HEK293 (cell line): ENCODE measurements at regions not wholly inside any gene's neighbourhood (a gene's known extent, or its start where the extent isn't known, plus 50 kb on each side); places are given as distances from the start of the nearest gene placed in this dataset.

Experiments
- MYNN ChIP-seq: fragments of 450-650 bp; formaldehyde crosslinking; IDR thresholded peaks from 2 replicates; pipeline ENCODE4 v1.5.1; 2016; ENCODE audit warnings: missing biosample characterization, missing genetic modification characterization, borderline replicate concordance
- SP3 ChIP-seq: fragments of 450-650 bp; formaldehyde crosslinking; IDR thresholded peaks from 2 replicates; pipeline ENCODE4 v1.5.1; 2016; ENCODE audit warnings: missing biosample characterization, missing genetic modification characterization
- ZNF140 ChIP-seq: fragments of 450-650 bp; formaldehyde crosslinking; IDR thresholded peaks from 2 replicates; pipeline ENCODE4 v1.5.1; 2016; ENCODE audit warnings: missing biosample characterization, missing genetic modification characterization
- ZNF324 ChIP-seq: fragments of 450-650 bp; formaldehyde crosslinking; IDR thresholded peaks from 2 replicates; pipeline ENCODE4 v1.5.1; 2016; ENCODE audit warnings: missing biosample characterization, missing genetic modification characterization
- ZNF354C ChIP-seq: fragments of 450-650 bp; formaldehyde crosslinking; IDR thresholded peaks from 2 replicates; pipeline ENCODE4 v1.5.1; 2016; ENCODE audit warnings: missing biosample characterization, missing genetic modification characterization, low read depth, borderline replicate concordance
- ZNF776 ChIP-seq: fragments of 450-650 bp; formaldehyde crosslinking; IDR thresholded peaks from 2 replicates; pipeline ENCODE4 v1.5.0; 2017; ENCODE audit warnings: missing biosample characterization, missing genetic modification characterization, borderline replicate concordance
- ZNF830 ChIP-seq: fragments of 450-650 bp; IDR thresholded peaks from 2 replicates; pipeline ENCODE4 v1.5.0; 2018; ENCODE audit warnings: missing biosample characterization, missing genetic modification characterization, low read depth, mild to moderate bottlenecking, moderate library complexity
- ZSCAN23 ChIP-seq: fragments of 450-650 bp; formaldehyde crosslinking; IDR thresholded peaks from 2 replicates; pipeline ENCODE4 v1.5.1; 2016; ENCODE audit warnings: missing biosample characterization, missing genetic modification characterization
- TF ChIP-seq, protein P1 (sequence below): fragments of 450-650 bp; IDR thresholded peaks from 2 replicates; pipeline ENCODE4 v1.5.1; 2018; ENCODE audit warnings: missing biosample characterization, mild to moderate bottlenecking, missing genetic modification characterization
- TF ChIP-seq, protein P2 (sequence below): fragments of 450-650 bp; formaldehyde crosslinking; conservative IDR thresholded peaks from 2 replicates; pipeline ENCODE4 v1.5.1; 2016; ENCODE audit warnings: low read depth, missing biosample characterization, missing genetic modification characterization
- TF ChIP-seq, protein P3 (sequence below): fragments of 450-650 bp; formaldehyde crosslinking; IDR thresholded peaks from 2 replicates; pipeline ENCODE4 v1.5.1; 2016; ENCODE audit warnings: missing biosample characterization, missing genetic modification characterization, low read depth
- TF ChIP-seq, protein P4 (sequence below): fragments of 450-650 bp; formaldehyde crosslinking; IDR thresholded peaks from 2 replicates; pipeline ENCODE4 v1.5.1; 2016; ENCODE audit warnings: missing biosample characterization, missing genetic modification characterization
- TF ChIP-seq, protein P5 (sequence below): fragments of 450-650 bp; formaldehyde crosslinking; IDR thresholded peaks from 2 replicates; pipeline ENCODE4 v1.5.1; 2016; ENCODE audit warnings: missing biosample characterization, missing genetic modification characterization, borderline replicate concordance
- TF ChIP-seq, protein P6 (sequence below): fragments of 450-650 bp; formaldehyde crosslinking; IDR thresholded peaks from 2 replicates; pipeline ENCODE4 v1.5.1; 2016; ENCODE audit warnings: missing biosample characterization, missing genetic modification characterization

DNA sequence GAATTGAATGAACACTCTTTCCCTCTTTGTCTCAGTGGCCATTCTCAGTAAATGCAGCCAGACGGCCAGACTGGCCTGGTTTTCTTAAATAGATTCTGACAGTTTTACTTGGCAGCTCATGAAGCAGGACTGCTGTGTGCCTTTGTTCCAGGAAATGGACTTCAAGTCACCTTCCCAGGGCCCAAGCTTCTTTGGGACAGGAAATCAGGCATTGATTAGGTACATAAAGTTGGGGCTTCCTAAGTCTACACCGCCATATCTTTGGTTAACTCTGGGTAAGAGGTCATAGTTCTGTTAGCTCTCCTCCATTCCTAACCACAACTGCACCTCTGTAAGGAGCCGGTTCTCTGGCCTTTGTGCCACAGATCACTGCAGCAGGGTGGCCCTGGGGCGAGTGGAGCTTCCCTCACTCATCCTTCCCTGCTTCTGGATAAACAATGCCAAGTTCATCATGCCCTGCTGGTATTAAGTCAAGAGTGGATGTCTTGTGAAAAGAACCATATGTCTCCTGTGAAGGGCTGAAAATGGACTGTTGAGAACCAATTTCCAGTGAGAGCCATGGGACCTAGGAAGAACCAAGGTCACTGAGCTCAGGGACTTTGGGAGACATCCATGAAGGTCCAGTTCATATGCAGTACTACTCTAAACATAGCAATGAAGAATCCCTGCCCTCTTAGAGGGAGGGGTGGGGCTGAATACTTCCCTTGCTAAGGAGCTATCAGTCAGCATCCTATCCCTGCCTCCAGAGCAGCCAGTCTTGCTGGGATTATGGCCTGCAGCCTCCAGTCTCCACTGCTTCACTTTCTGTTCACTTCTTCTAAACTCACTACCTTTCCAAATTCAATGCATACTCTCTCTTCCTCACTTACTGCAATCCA, 122.6 kb upstream of the XPO1 start (continued):
- TF ChIP-seq ZSCAN23 (tag by site-specific recombination): no peak
- TF ChIP-seq, protein P1, sequence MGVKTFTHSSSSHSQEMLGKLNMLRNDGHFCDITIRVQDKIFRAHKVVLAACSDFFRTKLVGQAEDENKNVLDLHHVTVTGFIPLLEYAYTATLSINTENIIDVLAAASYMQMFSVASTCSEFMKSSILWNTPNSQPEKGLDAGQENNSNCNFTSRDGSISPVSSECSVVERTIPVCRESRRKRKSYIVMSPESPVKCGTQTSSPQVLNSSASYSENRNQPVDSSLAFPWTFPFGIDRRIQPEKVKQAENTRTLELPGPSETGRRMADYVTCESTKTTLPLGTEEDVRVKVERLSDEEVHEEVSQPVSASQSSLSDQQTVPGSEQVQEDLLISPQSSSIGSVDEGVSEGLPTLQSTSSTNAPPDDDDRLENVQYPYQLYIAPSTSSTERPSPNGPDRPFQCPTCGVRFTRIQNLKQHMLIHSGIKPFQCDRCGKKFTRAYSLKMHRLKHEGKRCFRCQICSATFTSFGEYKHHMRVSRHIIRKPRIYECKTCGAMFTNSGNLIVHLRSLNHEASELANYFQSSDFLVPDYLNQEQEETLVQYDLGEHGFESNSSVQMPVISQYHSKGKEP: no peak
- TF ChIP-seq, protein P2, sequence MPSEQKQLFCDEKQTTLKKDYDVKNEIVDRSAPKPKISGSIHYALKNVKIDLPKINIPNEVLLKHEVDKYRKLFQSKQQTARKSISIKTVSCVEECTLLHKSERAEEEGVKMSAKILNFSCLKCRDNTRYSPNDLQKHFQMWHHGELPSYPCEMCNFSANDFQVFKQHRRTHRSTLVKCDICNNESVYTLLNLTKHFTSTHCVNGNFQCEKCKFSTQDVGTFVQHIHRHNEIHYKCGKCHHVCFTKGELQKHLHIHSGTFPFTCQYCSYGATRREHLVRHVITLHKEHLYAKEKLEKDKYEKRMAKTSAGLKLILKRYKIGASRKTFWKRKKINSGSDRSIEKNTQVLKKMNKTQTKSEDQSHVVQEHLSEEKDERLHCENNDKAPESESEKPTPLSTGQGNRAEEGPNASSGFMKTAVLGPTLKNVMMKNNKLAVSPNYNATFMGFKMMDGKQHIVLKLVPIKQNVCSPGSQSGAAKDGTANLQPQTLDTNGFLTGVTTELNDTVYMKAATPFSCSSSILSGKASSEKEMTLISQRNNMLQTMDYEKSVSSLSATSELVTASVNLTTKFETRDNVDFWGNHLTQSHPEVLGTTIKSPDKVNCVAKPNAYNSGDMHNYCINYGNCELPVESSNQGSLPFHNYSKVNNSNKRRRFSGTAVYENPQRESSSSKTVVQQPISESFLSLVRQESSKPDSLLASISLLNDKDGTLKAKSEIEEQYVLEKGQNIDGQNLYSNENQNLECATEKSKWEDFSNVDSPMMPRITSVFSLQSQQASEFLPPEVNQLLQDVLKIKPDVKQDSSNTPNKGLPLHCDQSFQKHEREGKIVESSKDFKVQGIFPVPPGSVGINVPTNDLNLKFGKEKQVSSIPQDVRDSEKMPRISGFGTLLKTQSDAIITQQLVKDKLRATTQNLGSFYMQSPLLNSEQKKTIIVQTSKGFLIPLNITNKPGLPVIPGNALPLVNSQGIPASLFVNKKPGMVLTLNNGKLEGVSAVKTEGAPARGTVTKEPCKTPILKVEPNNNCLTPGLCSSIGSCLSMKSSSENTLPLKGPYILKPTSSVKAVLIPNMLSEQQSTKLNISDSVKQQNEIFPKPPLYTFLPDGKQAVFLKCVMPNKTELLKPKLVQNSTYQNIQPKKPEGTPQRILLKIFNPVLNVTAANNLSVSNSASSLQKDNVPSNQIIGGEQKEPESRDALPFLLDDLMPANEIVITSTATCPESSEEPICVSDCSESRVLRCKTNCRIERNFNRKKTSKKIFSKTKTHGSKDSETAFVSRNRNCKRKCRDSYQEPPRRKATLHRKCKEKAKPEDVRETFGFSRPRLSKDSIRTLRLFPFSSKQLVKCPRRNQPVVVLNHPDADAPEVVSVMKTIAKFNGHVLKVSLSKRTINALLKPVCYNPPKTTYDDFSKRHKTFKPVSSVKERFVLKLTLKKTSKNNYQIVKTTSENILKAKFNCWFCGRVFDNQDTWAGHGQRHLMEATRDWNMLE (tag by site-specific recombination): no peak
- no peak for TF ChIP-seq SP3 (tag by site-specific recombination)
- TF ChIP-seq, protein P3, sequence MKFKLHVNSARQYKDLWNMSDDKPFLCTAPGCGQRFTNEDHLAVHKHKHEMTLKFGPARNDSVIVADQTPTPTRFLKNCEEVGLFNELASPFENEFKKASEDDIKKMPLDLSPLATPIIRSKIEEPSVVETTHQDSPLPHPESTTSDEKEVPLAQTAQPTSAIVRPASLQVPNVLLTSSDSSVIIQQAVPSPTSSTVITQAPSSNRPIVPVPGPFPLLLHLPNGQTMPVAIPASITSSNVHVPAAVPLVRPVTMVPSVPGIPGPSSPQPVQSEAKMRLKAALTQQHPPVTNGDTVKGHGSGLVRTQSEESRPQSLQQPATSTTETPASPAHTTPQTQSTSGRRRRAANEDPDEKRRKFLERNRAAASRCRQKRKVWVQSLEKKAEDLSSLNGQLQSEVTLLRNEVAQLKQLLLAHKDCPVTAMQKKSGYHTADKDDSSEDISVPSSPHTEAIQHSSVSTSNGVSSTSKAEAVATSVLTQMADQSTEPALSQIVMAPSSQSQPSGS (tag by site-specific recombination): no peak
- no peak for TF ChIP-seq ZNF324
- TF ChIP-seq ZNF830 (tag by site-specific recombination): no peak
- no peak for TF ChIP-seq MYNN (tag by site-specific recombination)
- TF ChIP-seq, protein P4, sequence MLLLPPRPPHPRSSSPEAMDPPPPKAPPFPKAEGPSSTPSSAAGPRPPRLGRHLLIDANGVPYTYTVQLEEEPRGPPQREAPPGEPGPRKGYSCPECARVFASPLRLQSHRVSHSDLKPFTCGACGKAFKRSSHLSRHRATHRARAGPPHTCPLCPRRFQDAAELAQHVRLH: no peak
- no peak for TF ChIP-seq ZNF776 (tag by site-specific recombination)
- TF ChIP-seq ZNF354C (tag by site-specific recombination): no peak
- TF ChIP-seq ZNF140 (tag by site-specific recombination): no peak
- TF ChIP-seq, protein P5, sequence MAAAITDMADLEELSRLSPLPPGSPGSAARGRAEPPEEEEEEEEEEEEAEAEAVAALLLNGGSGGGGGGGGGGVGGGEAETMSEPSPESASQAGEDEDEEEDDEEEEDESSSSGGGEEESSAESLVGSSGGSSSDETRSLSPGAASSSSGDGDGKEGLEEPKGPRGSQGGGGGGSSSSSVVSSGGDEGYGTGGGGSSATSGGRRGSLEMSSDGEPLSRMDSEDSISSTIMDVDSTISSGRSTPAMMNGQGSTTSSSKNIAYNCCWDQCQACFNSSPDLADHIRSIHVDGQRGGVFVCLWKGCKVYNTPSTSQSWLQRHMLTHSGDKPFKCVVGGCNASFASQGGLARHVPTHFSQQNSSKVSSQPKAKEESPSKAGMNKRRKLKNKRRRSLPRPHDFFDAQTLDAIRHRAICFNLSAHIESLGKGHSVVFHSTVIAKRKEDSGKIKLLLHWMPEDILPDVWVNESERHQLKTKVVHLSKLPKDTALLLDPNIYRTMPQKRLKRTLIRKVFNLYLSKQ (tag by site-specific recombination): no peak
- TF ChIP-seq, protein P6, sequence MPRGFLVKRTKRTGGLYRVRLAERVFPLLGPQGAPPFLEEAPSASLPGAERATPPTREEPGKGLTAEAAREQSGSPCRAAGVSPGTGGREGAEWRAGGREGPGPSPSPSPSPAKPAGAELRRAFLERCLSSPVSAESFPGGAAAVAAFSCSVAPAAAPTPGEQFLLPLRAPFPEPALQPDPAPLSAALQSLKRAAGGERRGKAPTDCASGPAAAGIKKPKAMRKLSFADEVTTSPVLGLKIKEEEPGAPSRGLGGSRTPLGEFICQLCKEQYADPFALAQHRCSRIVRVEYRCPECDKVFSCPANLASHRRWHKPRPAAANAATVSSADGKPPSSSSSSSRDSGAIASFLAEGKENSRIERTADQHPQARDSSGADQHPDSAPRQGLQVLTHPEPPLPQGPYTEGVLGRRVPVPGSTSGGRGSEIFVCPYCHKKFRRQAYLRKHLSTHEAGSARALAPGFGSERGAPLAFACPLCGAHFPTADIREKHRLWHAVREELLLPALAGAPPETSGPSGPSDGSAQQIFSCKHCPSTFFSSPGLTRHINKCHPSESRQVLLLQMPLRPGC (tag by site-specific recombination): no peak
